ENCODE measurements at regions not wholly inside any gene's neighbourhood (a gene's known extent, or its start where the extent isn't known, plus 50 kb on each side); places are given as distances from the start of the nearest gene placed in this dataset.

DNA sequence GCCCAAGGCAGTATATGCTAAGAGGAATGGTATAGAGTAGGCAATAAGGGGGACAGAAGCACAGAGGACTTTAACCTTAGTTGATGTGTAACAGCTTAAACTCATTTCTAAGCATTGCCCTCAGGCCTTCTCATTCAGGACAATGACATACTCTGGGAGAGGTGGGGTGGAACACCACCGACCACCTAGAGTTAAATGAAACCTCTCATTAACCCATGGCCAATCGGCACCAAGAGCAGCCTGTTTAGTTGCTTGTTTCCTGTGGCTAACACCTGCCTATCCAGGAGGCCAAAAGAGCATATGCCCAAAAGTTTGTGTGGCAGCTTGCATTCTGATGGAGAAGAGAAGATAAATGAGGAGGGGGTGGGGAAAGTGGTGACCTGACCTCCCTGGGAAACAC lies 50.0 kb downstream of the PABIR2 start:
- Histone ChIP-seq H3K4me1 (no peaks in the 10 kb centered on the region), H3K9me3 (no peaks in the 10 kb centered on the region), H3K4me3 (no peak overlapping the region), H3K36me3 (no peaks in the 10 kb centered on the region), H3K27ac (no peak overlapping the region), H3K27me3 (no peaks in the 10 kb centered on the region)
- WGBS, 2 donors = 69 to 84% methylated on average over 2 of the region's 2 CpGs
- DNase-seq (no peak), FAIRE-seq (no peak), ATAC-seq (no peak)
- intact Hi-C loops (cut with DNase I) = no loop called here
- TF ChIP-seq, protein P1, sequence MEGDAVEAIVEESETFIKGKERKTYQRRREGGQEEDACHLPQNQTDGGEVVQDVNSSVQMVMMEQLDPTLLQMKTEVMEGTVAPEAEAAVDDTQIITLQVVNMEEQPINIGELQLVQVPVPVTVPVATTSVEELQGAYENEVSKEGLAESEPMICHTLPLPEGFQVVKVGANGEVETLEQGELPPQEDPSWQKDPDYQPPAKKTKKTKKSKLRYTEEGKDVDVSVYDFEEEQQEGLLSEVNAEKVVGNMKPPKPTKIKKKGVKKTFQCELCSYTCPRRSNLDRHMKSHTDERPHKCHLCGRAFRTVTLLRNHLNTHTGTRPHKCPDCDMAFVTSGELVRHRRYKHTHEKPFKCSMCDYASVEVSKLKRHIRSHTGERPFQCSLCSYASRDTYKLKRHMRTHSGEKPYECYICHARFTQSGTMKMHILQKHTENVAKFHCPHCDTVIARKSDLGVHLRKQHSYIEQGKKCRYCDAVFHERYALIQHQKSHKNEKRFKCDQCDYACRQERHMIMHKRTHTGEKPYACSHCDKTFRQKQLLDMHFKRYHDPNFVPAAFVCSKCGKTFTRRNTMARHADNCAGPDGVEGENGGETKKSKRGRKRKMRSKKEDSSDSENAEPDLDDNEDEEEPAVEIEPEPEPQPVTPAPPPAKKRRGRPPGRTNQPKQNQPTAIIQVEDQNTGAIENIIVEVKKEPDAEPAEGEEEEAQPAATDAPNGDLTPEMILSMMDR (IDR thresholded peaks at IDR 0.05) = no peak

DNA sequence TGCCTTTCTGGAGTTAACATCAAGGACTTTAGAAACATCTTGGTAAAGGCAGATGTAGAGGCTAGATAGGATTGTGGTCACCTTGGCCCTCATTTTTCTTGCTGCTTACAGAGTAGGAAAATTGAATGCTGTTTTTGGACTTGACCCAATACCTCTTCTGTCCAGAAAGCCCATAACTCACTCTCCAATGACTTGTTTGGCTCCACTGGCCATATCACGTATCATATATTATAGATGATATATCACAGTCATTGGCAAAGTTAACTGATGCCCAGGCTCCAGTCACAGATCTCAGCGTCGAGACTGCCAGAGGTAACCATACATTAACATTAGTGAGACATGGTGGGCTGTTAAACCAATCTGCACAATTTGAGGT lies 50.6 kb downstream of the PABIR2 start:
- H3K27ac ChIP-seq = no peak overlapping the region
- H3K9me3 ChIP-seq = no peaks in the 10 kb centered on the region
- no peaks in the 10 kb centered on the region for H3K27me3 ChIP-seq
- DNase-seq (no peak), ATAC-seq (no peak), FAIRE-seq (no peak)
- TF ChIP-seq, protein P1 (IDR thresholded peaks at IDR 0.05) = no peak
- H3K4me1 ChIP-seq = no peaks in the 10 kb centered on the region
- H3K4me3 ChIP-seq = no peak overlapping the region
- WGBS, 2 donors = 81 to 93% methylated on average over 3 of the region's 3 CpGs
- no peaks in the 10 kb centered on the region for H3K36me3 ChIP-seq
- intact Hi-C loops (cut with DNase I) = no loop called here

DNA sequence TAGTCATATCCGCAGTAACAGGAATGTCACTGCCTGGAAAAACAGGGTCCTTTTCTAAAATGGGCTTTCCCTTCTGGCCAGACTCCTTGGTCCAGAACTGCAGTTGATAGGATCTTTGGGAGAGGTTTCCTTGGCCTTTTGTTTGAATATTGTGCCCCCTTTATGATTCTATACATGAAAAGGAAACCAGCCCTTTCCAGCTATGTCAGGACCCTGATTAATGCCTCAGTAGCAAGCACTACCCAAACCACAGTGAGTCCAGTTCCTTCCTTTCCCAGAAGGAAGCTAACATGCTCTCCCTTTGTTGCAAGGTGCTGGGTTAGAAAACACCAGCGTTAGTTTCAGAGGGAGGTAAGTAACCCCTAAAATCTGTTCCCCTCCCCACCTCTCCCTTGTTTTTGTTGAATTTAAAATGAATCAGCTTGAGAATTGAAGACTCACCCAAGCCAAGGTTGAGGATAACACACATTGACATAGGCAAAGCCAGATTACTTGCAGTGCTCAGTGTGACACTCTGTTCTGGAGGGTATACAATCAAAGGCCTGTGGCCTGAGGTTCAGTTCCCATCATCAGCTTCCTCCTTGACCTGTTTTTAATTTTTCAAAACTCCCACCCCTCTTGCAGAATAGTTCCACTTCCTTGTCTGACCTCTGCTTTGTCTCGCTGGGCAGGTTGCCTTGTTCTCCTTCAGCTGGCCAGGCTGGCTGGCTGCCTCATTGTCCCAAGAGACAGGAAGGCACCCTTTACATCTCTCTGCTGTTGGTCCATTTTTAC lies 51.2 kb downstream of the PABIR2 start:
- ATAC-seq = peak in 1 of 4 donors; percentile 31
- no peaks in the 10 kb centered on the region for H3K9me3 ChIP-seq
- H3K4me1 ChIP-seq = no peaks in the 10 kb centered on the region
- TF ChIP-seq, protein P1 (IDR thresholded peaks at IDR 0.05) = no peak
- DNase-seq = no peak
- no peak overlapping the region for H3K27ac ChIP-seq
- H3K27me3 ChIP-seq = no peaks in the 10 kb centered on the region
- H3K4me3 ChIP-seq = no peak overlapping the region
- no peak for FAIRE-seq
- no peaks in the 10 kb centered on the region for H3K36me3 ChIP-seq
- 77 to 85% methylated on average over 3 of the region's 3 CpGs for WGBS, 2 donors
- intact Hi-C loops (cut with DNase I) = no loop called here

DNA sequence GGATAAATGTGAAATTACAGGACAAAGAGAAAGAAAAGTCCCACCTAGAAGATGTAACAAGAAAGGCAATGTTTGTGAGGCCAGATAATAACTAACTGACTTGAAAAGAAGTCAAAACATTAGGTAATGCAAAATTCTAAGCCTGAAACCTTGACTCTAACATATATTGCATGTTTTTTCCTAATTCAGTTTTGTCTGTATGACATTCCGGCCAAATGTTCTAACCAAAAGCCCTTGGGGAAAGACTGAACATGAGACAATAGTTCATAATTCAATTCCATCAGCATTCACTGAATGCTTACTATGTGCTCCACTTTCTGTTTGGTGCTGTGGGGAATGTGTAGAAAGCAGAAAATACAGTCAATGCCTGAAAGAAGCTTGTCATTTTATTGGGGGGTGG lies 53.9 kb downstream of the PABIR2 start:
- intact Hi-C loops (cut with DNase I) = no loop called here
- Histone ChIP-seq H3K36me3 (no peaks in the 10 kb centered on the region), H3K4me3 (no peak overlapping the region), H3K4me1 (no peaks in the 10 kb centered on the region), H3K27me3 (no peaks in the 10 kb centered on the region), H3K27ac (no peak overlapping the region), H3K9me3 (no peaks in the 10 kb centered on the region)
- WGBS, 2 donors = 68 to 74% methylated on average over 1 of the region's 1 CpG
- ATAC-seq (no peak), DNase-seq (no peak), FAIRE-seq (no peak)
- TF ChIP-seq, protein P1 (IDR thresholded peaks at IDR 0.05) = no peak

DNA sequence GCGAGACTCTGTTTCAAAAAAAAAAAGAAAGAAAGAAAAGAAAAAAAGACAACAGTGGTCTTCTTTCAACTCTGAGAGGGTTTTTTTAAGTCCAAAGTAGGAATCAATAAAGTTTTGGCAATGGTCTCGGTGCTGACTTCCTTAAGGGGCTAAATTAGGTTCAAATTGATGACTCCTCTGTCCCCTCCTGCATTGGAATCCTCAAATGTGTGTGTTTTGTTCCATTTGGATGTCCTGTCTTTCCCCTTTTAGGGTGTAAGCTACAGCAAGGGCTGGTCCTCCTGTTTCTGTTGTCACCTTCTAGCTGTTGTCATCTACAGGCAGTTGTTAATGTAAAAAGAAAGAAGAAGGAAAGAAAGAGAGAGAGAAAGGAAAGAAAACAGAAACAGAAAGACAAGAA lies 54.4 kb downstream of the PABIR2 start:
- no peak overlapping the region for H3K4me3 ChIP-seq
- H3K9me3 ChIP-seq = no peaks in the 10 kb centered on the region
- no peaks in the 10 kb centered on the region for H3K36me3 ChIP-seq
- intact Hi-C loops (cut with DNase I) = no loop called here
- no peak for ATAC-seq
- no peak for DNase-seq
- no peak overlapping the region for H3K27ac ChIP-seq
- TF ChIP-seq, protein P1 (IDR thresholded peaks at IDR 0.05) = no peak
- FAIRE-seq = no peak
- H3K4me1 ChIP-seq = no peaks in the 10 kb centered on the region
- H3K27me3 ChIP-seq = no peaks in the 10 kb centered on the region
- WGBS, 2 donors = 78 to 92% methylated on average over 2 of the region's 2 CpGs
